HepG2 (cell line): ENCODE measurements at regions not wholly inside any gene's neighbourhood (a gene's known extent, or its start where the extent isn't known, plus 50 kb on each side); places are given as distances from the start of the nearest gene placed in this dataset.

Experiments used
- ATAC-seq: fragments of 200-7000 bp; cut with Tn5 transposase; 3 replicates; pipeline ENCODE4 v1.9.1; 2020; ENCODE audit warnings: mild to moderate bottlenecking, moderate library complexity
- BruUV-seq: library from RNA; stranded (reverse); fragments of 400-500 nt; replicated peaks from 2 replicates; lab custom pipeline; 2021; lab: Mats Ljungman, UMichigan
- CTCF ChIA-PET: fragments of 300-600 bp; formaldehyde crosslinking; extraction: SDS; loops from one replicate; lab custom pipeline; 2021; ENCODE audit warnings: low total read pairs, inconsistent platforms, low intra/inter-chr PET ratio; lab: Yijun Ruan, JAX
- POLR2A ChIA-PET: fragments of 350-600 bp; sonication (Branson Sonifier 250); formaldehyde crosslinking; loops from one replicate; lab custom pipeline; 2020; ENCODE audit warnings: antibody characterized with exemption, inconsistent platforms; lab: Yijun Ruan, JAX
- DNase-seq: peaks from one replicate; pipeline ENCODE4 v3.0.0-alpha.2; 2015; ENCODE audit warnings: low spot score
- FAIRE-seq: peaks from 3 replicates; lab custom pipeline; 2011; peaks lifted over from hg19 to GRCh38; lab: Jason Lieb, UNC
- H2AFZ ChIP-seq: one replicate; pipeline ENCODE4 v1.6.1; 2011; ENCODE audit warnings: low read length, inconsistent platforms
- H3K27ac ChIP-seq: fragments of 300-600 bp; 3 replicates; pipeline ENCODE4 v1.8.0; 2011; ENCODE audit warnings: mixed run types, mild to moderate bottlenecking, mixed read lengths, low read length, inconsistent platforms; ENCODE audit not compliant: insufficient read depth; ENCODE audit errors: extremely low read length
- H3K27me3 ChIP-seq, 2 experiments: fragments of 200-600 bp in 1 of 2; 2 replicates in 1 of 2; 3 replicates in 1 of 2; pipeline versions ENCODE4 v1.6.0 to v1.8.0; 2011; ENCODE audit warnings: low read length in 2 of 2, mild to moderate bottlenecking in 2 of 2, moderate library complexity in 2 of 2, inconsistent platforms in 1 of 2; ENCODE audit not compliant: insufficient read depth in 2 of 2, control insufficient read depth in 1 of 2
- H3K36me3 ChIP-seq, 2 experiments: fragments of 200-600 bp in 1 of 2; replicated peaks in 1 of 2; 2 replicates in 1 of 2; 3 replicates in 1 of 2; pipeline versions ENCODE4 v1.5.1 to v1.8.0; 2011; ENCODE audit warnings: low read length in 2 of 2, inconsistent platforms in 1 of 2; ENCODE audit not compliant: insufficient read depth in 2 of 2, control insufficient read depth in 1 of 2
- H3K4me1 ChIP-seq: 2 replicates; pipeline ENCODE4 v1.5.1; 2012; ENCODE audit warnings: low read length, inconsistent platforms; ENCODE audit not compliant: insufficient read depth
- H3K4me2 ChIP-seq: 2 replicates; pipeline ENCODE4 v1.6.0; 2011; ENCODE audit warnings: low read depth, low read length, inconsistent platforms
- H3K4me3 ChIP-seq, 3 experiments: fragments of 200-600 bp in 1 of 3; sonication (generic), shearing (Covaris generic) in 1 of 3; replicated peaks in 1 of 3; 2 replicates each; pipeline ENCODE4 v1.5.1; 2011 to 2016; ENCODE audit warnings: low read length in 3 of 3, inconsistent platforms in 2 of 3, low read depth in 2 of 3, mild to moderate bottlenecking in 2 of 3, control low read depth in 1 of 3, mixed read lengths in 1 of 3; ENCODE audit not compliant: insufficient read depth in 1 of 3
- H3K79me2 ChIP-seq: one replicate; pipeline ENCODE4 v1.6.1; 2011; ENCODE audit warnings: low read length, inconsistent platforms; ENCODE audit not compliant: insufficient read depth
- H3K9ac ChIP-seq: 2 replicates; pipeline ENCODE4 v1.6.0; 2011; ENCODE audit warnings: mild to moderate bottlenecking, low read depth, low read length, inconsistent platforms; ENCODE audit not compliant: insufficient read depth
- H3K9me3 ChIP-seq: 2 replicates; pipeline ENCODE4 v1.5.1; 2012; ENCODE audit warnings: mild to moderate bottlenecking, low read length
- H4K20me1 ChIP-seq: 2 replicates; pipeline ENCODE4 v1.6.0; 2011; ENCODE audit warnings: inconsistent platforms, mild to moderate bottlenecking, low read length, moderate library complexity; ENCODE audit not compliant: insufficient read depth
- ERF ChIP-seq: IDR thresholded peaks from 2 replicates; pipeline ENCODE4 v1.6.1; 2018; ENCODE audit warnings: missing biosample characterization, missing genetic modification reagents
- HNF4A ChIP-seq: sonication (generic); formaldehyde crosslinking; IDR thresholded peaks from 2 replicates; pipeline ENCODE4 v1.4.0; 2020; ENCODE audit warnings: missing genetic modification reagents
- MAFK ChIP-seq, 2 experiments: IDR thresholded peaks in 1 of 2; conservative IDR thresholded peaks in 1 of 2; 2 replicates each; pipeline ENCODE4 v1.6.1; 2011; ENCODE audit warnings: improper control_type of control experiment in 2 of 2, low read length in 2 of 2
- SIX1 ChIP-seq: sonication (generic); formaldehyde crosslinking; IDR thresholded peaks from 2 replicates; pipeline ENCODE4 v1.4.0; 2020; ENCODE audit warnings: missing genetic modification reagents, borderline replicate concordance
- THYN1 ChIP-seq: sonication (generic); formaldehyde crosslinking; IDR thresholded peaks from 2 replicates; pipeline ENCODE4 v1.8.1; 2023; ENCODE audit warnings: low read depth, mild to moderate bottlenecking, moderate library complexity, missing genetic modification reagents, borderline replicate concordance
- ZNF207 ChIP-seq: fragments of 450-650 bp; IDR thresholded peaks from 2 replicates; pipeline ENCODE4 v1.6.1; 2016; ENCODE audit warnings: antibody characterized with exemption, borderline replicate concordance
- ZNF282 ChIP-seq: fragments of 450-650 bp; IDR thresholded peaks from 2 replicates; pipeline ENCODE4 v1.6.1; 2018; ENCODE audit not compliant: partially characterized antibody
- ZNF589 ChIP-seq: sonication (generic); formaldehyde crosslinking; conservative IDR thresholded peaks from 2 replicates; pipeline ENCODE4 v1.8.0; 2022; ENCODE audit warnings: mild to moderate bottlenecking, moderate library complexity, missing genetic modification reagents
- ZNF652 ChIP-seq: IDR thresholded peaks from 2 replicates; pipeline ENCODE4 v1.6.1; 2016; ENCODE audit warnings: low read depth, borderline replicate concordance
- WGBS: methylation state at CpG from one replicate; pipeline ENCODE4 v1.1.6; 2017; ENCODE audit warnings: low lambda C conversion rate; 5-methylcytosine and 5-hydroxymethylcytosine counted together
- in situ Hi-C: cut with HindIII; loops from 2 replicates; pipeline ENCODE4 v1.10.0; 2017; ENCODE audit warnings: low pct_unique_long_range_greater_than_20kb; ENCODE audit not compliant: extremely low pct_ligation_motif_present
- intact Hi-C: fragments of 100-400 bp; cut with micrococcal nuclease; formaldehyde crosslinking; loops from one replicate; pipeline ENCODE4 v1.10.0; 2022; ENCODE audit not compliant: unreplicated experiment
- TF ChIP-seq, protein P1 (sequence below): sonication (generic); formaldehyde crosslinking; conservative IDR thresholded peaks from 2 replicates; pipeline ENCODE4 v1.4.0; 2020; ENCODE audit warnings: mild to moderate bottlenecking, missing genetic modification reagents, moderate library complexity
- TF ChIP-seq, protein P2 (sequence below): sonication (generic); formaldehyde crosslinking; IDR thresholded peaks from 2 replicates; pipeline ENCODE4 v1.4.0; 2020; ENCODE audit warnings: mild to moderate bottlenecking, missing genetic modification reagents
- TF ChIP-seq, protein P3 (sequence below): sonication (generic); formaldehyde crosslinking; IDR thresholded peaks from 2 replicates; pipeline ENCODE4 v1.4.0; 2020; ENCODE audit warnings: low read depth, mild to moderate bottlenecking, missing genetic modification reagents
- TF ChIP-seq, protein P4 (sequence below): sonication (generic); formaldehyde crosslinking; IDR thresholded peaks from 2 replicates; pipeline ENCODE4 v1.5.0; 2020; ENCODE audit warnings: missing genetic modification reagents

DNA sequence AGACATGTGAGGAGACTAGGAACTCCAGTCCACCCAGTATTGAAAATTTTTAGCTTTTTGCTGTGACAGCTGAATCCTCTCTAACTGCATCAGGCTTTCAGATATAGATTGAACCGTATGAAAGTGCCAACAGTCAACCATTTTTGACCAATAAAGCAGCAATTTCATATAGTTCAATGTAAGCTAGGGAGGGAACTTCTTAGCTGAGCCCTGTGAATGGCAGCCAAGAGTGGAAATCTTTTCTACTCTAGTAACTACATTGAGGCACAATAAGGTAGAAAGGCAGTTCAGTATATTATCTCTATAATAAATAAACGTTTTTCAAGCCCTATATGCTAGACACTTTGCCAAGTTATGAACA, 96.3 kb upstream of the TANK start:
- no peak overlapping the region for H3K4me2 ChIP-seq
- no TSS peak for BruUV-seq
- 3% methylated on average over 2 of the region's 2 CpGs for WGBS

DNA sequence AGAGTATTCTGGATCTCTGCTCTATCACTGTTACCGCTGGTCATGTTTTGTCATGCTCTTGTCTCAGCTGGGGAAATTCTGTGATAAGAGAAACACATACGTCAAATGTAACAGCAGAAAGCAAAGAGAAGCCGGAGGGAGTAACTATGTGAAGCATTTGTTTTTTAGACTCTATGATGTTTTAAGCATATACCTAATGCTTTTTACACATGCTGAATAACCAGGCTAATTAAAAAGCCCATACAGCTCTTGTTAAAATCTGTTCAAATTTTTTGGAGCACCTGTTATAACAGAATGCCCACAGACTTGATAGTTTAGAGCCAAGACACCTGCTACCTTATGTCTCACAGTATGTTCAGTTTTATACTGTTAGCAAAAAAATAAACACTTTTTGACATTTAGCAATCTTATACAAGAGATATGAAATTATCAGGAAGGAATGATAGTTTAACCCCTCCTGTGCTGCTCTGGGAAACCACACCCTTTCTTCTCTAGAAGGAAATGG, 92.3 kb upstream of the TANK start:
- ATAC-seq (no peak), FAIRE-seq (no peak), DNase-seq (no peak)
- no TSS peak for BruUV-seq
- Histone ChIP-seq H3K4me3 (no peak overlapping the region), H4K20me1 (no peaks in the 10 kb centered on the region), H3K4me1 (peaks cover 8% of the 10 kb centered on the region; the same call in 1 of the 2 replicates), H3K79me2 (no peaks in the 10 kb centered on the region), H3K9me3 (no peaks in the 10 kb centered on the region), H3K27me3 (no peaks in the 10 kb centered on the region), H2AFZ (no peak overlapping the region), H3K36me3 (no peaks in the 10 kb centered on the region), H3K4me2 (no peak overlapping the region), H3K27ac (no peak overlapping the region), H3K9ac (no peak overlapping the region)
- CTCF ChIA-PET = no interaction called here
- 36% methylated on average over 3 of the region's 3 CpGs for WGBS
- in situ Hi-C loops (no loop called here), intact Hi-C loops (no loop called here)
- POLR2A ChIA-PET = no interaction called here
- no peak for TF ChIP-seq ZNF207
- TF ChIP-seq, protein P1, sequence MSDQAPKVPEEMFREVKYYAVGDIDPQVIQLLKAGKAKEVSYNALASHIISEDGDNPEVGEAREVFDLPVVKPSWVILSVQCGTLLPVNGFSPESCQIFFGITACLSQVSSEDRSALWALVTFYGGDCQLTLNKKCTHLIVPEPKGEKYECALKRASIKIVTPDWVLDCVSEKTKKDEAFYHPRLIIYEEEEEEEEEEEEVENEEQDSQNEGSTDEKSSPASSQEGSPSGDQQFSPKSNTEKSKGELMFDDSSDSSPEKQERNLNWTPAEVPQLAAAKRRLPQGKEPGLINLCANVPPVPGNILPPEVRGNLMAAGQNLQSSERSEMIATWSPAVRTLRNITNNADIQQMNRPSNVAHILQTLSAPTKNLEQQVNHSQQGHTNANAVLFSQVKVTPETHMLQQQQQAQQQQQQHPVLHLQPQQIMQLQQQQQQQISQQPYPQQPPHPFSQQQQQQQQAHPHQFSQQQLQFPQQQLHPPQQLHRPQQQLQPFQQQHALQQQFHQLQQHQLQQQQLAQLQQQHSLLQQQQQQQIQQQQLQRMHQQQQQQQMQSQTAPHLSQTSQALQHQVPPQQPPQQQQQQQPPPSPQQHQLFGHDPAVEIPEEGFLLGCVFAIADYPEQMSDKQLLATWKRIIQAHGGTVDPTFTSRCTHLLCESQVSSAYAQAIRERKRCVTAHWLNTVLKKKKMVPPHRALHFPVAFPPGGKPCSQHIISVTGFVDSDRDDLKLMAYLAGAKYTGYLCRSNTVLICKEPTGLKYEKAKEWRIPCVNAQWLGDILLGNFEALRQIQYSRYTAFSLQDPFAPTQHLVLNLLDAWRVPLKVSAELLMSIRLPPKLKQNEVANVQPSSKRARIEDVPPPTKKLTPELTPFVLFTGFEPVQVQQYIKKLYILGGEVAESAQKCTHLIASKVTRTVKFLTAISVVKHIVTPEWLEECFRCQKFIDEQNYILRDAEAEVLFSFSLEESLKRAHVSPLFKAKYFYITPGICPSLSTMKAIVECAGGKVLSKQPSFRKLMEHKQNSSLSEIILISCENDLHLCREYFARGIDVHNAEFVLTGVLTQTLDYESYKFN (CRISPR knock-in tag) = no peak
- TF ChIP-seq, protein P2, sequence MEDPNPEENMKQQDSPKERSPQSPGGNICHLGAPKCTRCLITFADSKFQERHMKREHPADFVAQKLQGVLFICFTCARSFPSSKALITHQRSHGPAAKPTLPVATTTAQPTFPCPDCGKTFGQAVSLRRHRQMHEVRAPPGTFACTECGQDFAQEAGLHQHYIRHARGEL (CRISPR knock-in tag) = no peak
- no peak for TF ChIP-seq ERF (CRISPR knock-in tag)
- no peak for TF ChIP-seq HNF4A (CRISPR knock-in tag)
- TF ChIP-seq, protein P3, sequence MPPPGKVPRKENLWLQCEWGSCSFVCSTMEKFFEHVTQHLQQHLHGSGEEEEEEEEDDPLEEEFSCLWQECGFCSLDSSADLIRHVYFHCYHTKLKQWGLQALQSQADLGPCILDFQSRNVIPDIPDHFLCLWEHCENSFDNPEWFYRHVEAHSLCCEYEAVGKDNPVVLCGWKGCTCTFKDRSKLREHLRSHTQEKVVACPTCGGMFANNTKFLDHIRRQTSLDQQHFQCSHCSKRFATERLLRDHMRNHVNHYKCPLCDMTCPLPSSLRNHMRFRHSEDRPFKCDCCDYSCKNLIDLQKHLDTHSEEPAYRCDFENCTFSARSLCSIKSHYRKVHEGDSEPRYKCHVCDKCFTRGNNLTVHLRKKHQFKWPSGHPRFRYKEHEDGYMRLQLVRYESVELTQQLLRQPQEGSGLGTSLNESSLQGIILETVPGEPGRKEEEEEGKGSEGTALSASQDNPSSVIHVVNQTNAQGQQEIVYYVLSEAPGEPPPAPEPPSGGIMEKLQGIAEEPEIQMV (CRISPR knock-in tag) = no peak
- no peak for TF ChIP-seq THYN1 (CRISPR knock-in tag)
- no peak for TF ChIP-seq ZNF282

More for the DNA sequence above, 96.3 kb upstream of the TANK start:
- no peak overlapping the region for H3K27ac ChIP-seq
- TF ChIP-seq MAFK (conservative IDR thresholded peaks at IDR 0.05 in 1 of 2, IDR thresholded peaks at IDR 0.05 in 1 of 2; ENCODE audit: low read length in 2 of 2) (0 out of 4 replicates have a peak, but pooled peaks have one; percentile 7 to 19), ZNF589 (CRISPR knock-in tag) (no peak), SIX1 (CRISPR knock-in tag) (0 out of 2 replicates have a peak, but pooled peaks have one; percentile 7), ZNF652 (no peak)
- TF ChIP-seq, protein P4, sequence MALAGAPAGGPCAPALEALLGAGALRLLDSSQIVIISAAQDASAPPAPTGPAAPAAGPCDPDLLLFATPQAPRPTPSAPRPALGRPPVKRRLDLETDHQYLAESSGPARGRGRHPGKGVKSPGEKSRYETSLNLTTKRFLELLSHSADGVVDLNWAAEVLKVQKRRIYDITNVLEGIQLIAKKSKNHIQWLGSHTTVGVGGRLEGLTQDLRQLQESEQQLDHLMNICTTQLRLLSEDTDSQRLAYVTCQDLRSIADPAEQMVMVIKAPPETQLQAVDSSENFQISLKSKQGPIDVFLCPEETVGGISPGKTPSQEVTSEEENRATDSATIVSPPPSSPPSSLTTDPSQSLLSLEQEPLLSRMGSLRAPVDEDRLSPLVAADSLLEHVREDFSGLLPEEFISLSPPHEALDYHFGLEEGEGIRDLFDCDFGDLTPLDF (CRISPR knock-in tag) = no peak
- H3K79me2 ChIP-seq = no peaks in the 10 kb centered on the region
- DNase-seq (no peak), FAIRE-seq (no peak), ATAC-seq (peak; percentile 57)
- peak overlapping the region; percentile 49 for H2AFZ ChIP-seq
- no peak overlapping the region for H3K9ac ChIP-seq
- H4K20me1 ChIP-seq = no peaks in the 10 kb centered on the region
- ChIA-PET CTCF (interaction anchor here (0.8 to 1.4 kb wide), 4 partner anchors 159 to 976 kb away, joined by 3 to 4 read pairs (median 3); no protein-coding TSS in a partner anchor), POLR2A (interaction anchor here (0.7 to 1.3 kb wide), 2 partner anchors 96 to 794 kb away, joined by 3 to 5 read pairs; partner anchors contain the start of gene TANK)
- intact Hi-C loops (loop anchor here (1.0 to 5.0 kb wide), 4 partner anchors 72 to 976 kb away; partner anchors contain the start of gene TANK), in situ Hi-C loops (no loop called here)
- H3K4me1 ChIP-seq = peaks cover 8% of the 10 kb centered on the region; the same call in 1 of the 2 replicates
- no peaks in the 10 kb centered on the region for H3K27me3 ChIP-seq
- no peak overlapping the region for H3K4me3 ChIP-seq
- H3K36me3 ChIP-seq = no peaks in the 10 kb centered on the region
- H3K9me3 ChIP-seq = no peaks in the 10 kb centered on the region
